GM18907 (cell line): ENCODE measurements at regions not wholly inside any gene's neighbourhood (a gene's known extent, or its start where the extent isn't known, plus 50 kb on each side); places are given as distances from the start of the nearest gene placed in this dataset.

Experiments
- ATAC-seq: cut with Tn5 transposase; IDR thresholded peaks from one replicate; pipeline ENCODE4 v1.9.1; 2021; ENCODE audit warnings: mild to moderate bottlenecking, moderate library complexity; ENCODE audit not compliant: unreplicated experiment

GRCh38 chr1:199269241-199269640 lies 630.4 kb downstream of the PTPRC start:
- no peak for ATAC-seq

- ATAC-seq: no peak
Measured at GRCh38 chr1:199272139-199272544, 633.3 kb downstream of the PTPRC start.

GRCh38 chr1:199272628-199273086 lies 633.8 kb downstream of the PTPRC start:
- ATAC-seq: peak; percentile 94

GRCh38 chr1:199273837-199274379 lies 635.1 kb downstream of the PTPRC start:
- peak; percentile 43 for ATAC-seq

- no peak for ATAC-seq
Measured at GRCh38 chr1:199279067-199279466, 640.2 kb downstream of the PTPRC start.

- peak; percentile 87 for ATAC-seq
Measured at GRCh38 chr1:199279872-199280645, 641.2 kb downstream of the PTPRC start.

GRCh38 chr1:199282751-199283305 lies 644.0 kb downstream of the PTPRC start:
- ATAC-seq: no peak

- no peak for ATAC-seq
Measured at GRCh38 chr1:199283794-199284193, 645.0 kb downstream of the PTPRC start.

- no peak for ATAC-seq
Measured at GRCh38 chr1:199287206-199287605, 648.4 kb downstream of the PTPRC start.

- ATAC-seq: no peak
Measured at GRCh38 chr1:199287647-199288046, 648.8 kb downstream of the PTPRC start.

- no peak for ATAC-seq
Measured at GRCh38 chr1:199290186-199290585, 651.3 kb downstream of the PTPRC start.

GRCh38 chr1:199291022-199291740 lies 652.3 kb downstream of the PTPRC start:
- no peak for ATAC-seq

GRCh38 chr1:199292896-199293295 lies 654.1 kb downstream of the PTPRC start:
- no peak for ATAC-seq

GRCh38 chr1:199295107-199295506 lies 656.3 kb downstream of the PTPRC start:
- no peak for ATAC-seq

GRCh38 chr1:199297174-199297573 lies 658.3 kb downstream of the PTPRC start:
- no peak for ATAC-seq

GRCh38 chr1:199297887-199298286 lies 659.0 kb downstream of the PTPRC start:
- no peak for ATAC-seq

- no peak for ATAC-seq
Measured at GRCh38 chr1:199298825-199299224, 660.0 kb downstream of the PTPRC start.

GRCh38 chr1:199301472-199302217 lies 662.8 kb downstream of the PTPRC start:
- ATAC-seq: no peak

GRCh38 chr1:199302554-199302953 lies 663.7 kb downstream of the PTPRC start:
- ATAC-seq: no peak

- ATAC-seq: no peak
Measured at GRCh38 chr1:199303035-199303434, 664.2 kb downstream of the PTPRC start.

GRCh38 chr1:199305053-199305452 lies 666.2 kb downstream of the PTPRC start:
- ATAC-seq: no peak
